ENCODE measurements at regions not wholly inside any gene's neighbourhood (a gene's known extent, or its start where the extent isn't known, plus 50 kb on each side); places are given as distances from the start of the nearest gene placed in this dataset.
"Not testable (repeated sequence)": the region's sequence is repeated elsewhere in the genome, so short reads cannot be mapped to it uniquely, and the experiment has no call there.

GRCh38 chr7:6926193-6927174 is 100.4 kb upstream of the CCZ1B start:
- TF ChIP-seq POLR2AphosphoS5, CTCF, EP300 (IDR thresholded peaks at IDR 0.05): not testable (repeated sequence)

All from gastroesophageal sphincter (tissue), 3 donors.